NCI-H446 (cell line): ENCODE measurements at regions not wholly inside any gene's neighbourhood (a gene's known extent, or its start where the extent isn't known, plus 50 kb on each side); places are given as distances from the start of the nearest gene placed in this dataset.

Source experiments
- DNase-seq, 2 experiments: peaks; one replicate each; lab custom pipeline; 2025; lab: John Stamatoyannopoulos, UW

DNA sequence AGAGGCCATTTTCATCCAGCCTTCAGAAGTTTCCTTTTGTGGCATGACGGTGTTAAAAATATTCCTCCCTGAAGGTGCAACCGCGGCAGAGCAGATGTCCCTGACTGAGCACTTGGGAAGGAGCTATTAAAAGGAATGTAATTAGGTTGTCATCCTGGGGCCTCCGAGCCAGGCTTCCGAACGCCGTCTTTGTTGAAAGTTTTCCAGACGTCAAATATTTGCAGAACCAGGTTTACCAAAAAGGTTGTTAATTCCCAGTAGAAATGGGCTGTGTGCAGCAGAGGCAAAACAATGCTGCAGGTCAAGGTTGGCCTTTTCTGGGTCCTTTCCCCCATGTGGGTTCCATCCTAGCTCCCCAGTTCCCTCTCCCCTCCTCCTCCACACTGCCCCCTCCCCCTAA lies 88.8 kb upstream of the CALM2 start:
- DNase-seq = no peak

DNA sequence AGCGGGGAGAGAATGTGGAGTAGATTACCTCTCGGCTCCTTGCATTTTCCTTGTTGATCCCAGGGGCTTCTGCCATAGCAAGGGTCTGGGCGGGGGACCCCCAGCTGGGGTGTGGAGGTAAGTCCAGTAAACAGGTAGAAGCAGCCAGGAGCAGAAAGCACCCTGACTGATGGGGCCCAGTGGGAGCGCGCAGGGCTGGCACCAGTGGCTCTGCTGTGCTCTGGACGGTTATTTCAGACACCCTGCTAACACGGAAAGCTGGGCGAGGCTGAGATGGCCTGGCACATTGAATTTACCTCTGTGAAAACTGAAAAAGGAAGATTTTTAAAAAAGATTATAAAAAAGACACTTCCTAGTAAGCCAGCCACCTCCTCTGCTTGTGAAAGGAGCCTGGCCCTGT lies 88.4 kb upstream of the CALM2 start:
- DNase-seq = no peak

DNA sequence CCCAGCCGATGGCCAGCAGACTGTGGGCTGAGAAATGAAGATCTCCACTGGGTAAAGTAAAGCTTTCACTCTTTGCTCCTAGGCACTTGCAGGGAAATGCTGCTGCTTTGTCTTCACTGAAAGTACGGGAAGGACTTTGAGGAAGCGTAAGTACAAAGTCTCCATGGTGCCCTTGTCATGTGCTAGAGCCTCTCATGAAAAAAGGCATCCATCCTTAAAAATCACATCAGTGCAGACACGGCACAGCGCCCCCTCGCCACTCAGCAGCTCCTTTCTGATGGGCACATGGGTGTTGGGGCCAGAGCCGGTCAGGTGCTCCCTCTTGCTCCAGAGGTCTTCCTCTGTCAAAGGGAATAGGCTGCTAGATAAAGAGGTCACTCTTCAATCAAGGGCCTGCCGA lies 87.8 kb upstream of the CALM2 start:
- no peak for DNase-seq

DNA sequence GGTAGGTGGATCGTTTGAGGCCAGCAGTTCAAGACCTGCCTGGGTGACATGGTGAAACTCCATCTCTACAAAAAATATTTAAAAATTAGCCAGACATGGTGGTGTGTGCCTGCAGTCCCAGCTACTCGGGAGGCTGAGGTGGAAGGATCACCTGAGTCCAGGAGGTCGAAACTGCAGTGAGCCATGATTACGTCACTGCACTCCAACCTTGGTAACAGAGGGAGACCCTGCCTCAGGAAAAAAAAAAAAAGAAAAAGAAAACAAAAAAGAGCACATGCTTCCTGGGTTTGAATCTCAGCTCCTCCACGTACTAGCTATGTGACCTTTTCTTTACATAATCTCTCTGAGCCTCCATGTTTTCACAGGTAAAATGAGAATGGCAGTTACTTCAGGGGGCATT lies 86.3 kb upstream of the CALM2 start:
- no peak for DNase-seq

DNA sequence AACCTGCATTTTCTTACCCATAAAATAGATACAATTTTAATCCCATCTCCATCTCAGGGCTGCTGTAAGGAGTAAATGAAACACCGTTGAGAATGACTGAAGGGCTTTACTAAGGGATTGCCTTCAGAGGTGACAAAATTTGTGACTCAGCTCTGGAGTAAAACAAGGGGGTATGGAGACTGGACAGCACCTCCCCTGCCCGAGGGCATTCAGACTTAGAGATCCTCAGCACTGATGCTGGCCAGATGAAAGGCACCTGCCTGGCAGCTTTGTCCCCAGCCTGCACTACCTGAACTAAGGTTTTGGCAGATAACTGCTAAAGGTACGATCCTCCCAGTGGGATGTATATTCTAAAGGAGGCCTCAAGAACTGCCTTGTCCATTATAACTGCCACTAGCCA lies 84.7 kb upstream of the CALM2 start:
- DNase-seq = no peak

DNA sequence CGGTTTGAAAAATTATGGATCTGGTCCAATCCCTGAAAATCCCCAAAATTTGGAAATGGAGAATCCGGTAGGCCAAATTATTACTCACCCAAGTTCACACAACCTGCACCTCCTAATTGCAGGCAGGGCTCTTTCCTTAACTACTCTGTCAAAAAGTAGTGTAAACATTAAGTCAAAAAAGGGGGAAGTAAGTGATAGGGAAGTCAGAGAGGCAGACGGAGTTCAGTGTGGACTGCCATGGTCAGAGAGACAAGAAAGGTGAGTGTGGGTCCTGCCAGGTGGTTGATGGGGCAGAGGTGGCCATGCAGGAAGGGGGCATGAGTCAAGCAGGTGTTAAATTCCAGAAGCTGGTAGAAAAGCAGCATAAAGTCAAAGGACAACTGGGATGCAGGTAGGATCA lies 83.5 kb upstream of the CALM2 start:
- DNase-seq = no peak

DNA sequence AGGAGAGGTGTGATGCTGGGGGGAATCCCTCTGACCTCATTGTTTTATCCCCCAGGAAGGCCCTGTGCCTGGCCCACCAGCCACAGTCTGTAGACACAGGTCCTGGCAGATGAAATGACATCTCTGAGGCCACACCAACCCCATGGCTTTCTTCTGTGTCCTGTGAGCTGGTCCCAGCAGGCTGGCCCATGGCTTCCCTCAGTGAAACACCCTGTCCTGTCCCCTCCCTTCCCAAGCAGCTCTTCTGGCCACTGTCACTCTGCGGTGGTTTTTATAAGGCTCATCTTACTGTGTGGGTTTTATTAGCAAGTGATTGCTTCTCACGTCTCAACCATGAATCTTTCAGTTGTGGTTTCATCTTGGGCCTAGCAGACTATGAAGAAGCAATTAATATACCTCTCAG lies 81.6 kb upstream of the CALM2 start:
- DNase-seq = no peak

DNA sequence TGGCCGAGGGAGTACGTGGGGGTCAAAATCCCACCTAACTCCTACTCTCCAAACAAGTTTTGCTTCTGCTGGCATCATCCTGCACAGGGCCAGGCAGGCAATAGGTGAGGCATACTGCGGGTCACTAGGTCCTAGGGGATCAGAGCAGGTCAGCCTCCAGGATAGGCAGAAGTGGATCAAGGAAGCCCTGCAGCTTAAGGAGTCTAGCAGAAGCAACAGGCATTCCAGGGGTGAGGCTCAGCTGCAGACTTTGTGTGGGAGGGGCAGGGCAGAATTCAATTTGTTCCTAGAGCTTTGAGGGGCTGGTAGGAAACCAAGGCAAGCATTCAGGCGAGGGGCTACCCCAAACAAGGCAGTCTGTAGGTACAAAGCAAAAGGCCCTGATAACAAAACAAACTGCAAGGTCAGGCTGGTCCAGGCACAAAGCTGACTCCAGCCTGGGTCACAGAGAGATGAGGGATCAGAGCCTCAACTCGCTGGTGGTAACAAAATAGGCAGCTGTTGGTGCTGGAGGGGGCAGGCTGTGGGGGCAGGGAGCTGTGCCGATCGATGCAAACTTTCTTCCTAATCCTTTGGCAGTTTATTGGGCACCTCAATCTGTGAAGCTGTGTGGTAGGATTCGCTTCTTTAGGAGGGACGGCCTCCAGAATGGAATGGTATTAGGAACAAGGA lies 80.2 kb upstream of the CALM2 start:
- no peak for DNase-seq

DNA sequence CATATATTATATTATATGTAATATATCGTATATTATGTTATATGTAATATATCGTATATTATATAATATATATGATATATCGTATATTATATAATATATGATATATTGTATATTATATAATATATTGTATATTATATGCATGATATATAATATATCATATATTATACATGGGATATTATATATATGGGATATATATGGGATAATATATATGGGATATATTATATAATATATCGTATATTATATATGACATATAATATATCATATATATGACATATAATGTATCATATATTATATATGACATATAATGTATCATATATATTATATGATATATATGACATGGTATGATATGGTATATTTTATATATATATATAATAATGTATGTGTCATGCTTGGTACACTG lies 79.5 kb upstream of the CALM2 start:
- no peak for DNase-seq

DNA sequence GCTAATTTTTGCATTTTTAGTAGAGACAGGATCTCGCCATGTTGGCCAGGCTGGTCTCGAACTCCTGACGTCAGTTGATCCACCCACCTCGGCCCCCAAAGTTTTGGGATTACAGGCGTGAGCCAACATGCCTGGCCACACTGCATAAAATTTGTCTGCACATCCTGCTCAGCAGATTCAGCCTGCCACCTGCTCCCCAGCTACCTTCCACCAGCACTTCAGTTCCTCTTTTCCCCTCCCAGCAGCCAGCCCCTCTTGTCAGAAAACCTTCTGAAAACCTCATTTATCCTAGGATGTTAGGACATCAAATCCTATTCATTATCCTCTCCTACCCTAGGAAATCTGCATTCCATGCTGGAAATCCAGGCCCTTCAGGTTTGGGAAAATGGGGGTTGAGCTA lies 78.2 kb upstream of the CALM2 start:
- DNase-seq = no peak

DNA sequence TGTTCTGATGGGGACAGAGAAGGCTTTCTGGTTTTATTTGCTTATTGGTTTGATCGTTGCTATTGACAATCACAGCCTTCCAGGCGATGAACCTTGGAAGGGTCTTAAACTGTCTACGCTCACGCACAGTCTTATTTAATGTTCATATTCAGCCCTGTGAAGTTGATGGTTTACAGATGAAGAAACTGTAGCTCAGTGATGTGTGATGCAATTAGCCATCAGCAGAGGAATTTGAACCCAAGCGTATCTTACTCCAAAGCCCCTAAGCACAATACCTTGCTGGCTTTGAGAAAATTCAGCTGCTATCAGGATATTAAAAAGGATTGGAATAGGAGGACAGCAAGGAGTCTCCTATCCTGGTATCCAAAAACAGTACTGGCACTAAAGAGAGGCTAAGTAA lies 77.1 kb upstream of the CALM2 start:
- DNase-seq = no peak

DNA sequence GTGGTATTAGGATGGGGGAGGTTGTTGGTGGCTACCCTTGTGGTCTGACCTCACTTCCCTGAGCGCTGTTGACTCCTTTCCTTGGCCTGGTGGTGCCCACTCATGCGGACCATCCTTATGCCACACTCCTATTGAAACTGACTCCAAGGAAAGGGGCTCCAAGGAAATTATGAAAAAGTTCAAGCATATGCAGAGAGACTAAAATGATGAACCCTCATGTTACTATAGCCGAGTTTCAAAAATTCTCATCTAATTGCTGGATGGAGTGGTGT lies 75.0 kb upstream of the CALM2 start:
- DNase-seq = no peak

DNA sequence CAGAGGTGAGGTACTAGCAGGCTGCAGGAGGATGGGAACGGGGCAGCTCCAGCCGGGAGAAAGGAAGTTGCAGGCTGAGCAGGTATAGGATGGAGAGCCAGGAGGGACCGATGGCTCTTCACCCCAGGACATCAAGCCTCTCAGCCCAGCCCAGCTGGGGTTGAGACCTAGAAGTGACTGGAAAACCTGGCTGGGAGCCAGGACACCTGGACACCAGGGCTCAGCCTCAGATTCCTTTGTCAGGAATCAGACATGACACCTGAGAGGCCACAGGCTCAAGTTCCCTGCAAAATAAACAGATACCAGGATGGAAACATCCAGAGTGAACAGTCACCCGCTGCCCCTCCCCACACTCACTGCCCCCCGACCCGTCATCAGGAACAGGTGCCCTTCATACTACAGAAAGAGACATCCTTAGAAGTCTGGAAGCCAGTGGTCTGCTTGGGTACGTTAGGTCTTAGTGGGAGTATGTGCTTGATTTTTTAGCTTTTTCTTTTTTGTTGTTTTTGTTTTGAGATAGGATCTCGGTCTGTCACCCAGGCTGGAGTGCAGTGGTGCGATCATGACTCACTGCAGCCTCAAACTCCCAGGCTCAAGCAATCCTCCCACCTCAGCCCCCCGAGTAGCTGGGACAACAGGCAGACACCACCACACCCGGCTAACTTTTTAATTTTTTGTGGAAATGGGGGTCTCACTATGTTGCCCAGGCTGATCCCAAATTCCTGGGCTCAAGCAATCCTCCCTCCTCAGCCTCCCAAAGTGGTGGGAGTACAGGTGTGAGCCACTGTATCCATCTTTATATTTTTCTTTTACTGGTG lies 74.5 kb upstream of the CALM2 start:
- no peak for DNase-seq

DNA sequence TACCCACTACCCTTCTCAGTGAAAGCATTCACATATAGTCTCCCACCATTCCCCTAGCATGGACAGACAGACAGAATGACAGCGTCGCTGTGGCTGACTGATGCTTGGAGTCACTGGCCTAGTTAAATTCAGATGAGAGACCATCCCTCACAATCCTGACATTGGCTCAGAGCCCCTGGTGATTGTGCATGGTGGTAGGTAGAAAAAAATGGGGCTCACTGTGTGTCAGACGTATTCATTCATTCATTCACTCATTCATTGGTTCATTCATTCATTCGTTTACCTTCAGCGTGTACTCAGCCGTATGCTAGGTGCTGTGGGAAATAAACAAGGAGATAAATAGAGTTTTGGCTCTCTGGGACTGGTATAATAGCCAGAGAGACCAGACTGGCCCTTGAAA lies 73.6 kb upstream of the CALM2 start:
- no peak for DNase-seq

DNA sequence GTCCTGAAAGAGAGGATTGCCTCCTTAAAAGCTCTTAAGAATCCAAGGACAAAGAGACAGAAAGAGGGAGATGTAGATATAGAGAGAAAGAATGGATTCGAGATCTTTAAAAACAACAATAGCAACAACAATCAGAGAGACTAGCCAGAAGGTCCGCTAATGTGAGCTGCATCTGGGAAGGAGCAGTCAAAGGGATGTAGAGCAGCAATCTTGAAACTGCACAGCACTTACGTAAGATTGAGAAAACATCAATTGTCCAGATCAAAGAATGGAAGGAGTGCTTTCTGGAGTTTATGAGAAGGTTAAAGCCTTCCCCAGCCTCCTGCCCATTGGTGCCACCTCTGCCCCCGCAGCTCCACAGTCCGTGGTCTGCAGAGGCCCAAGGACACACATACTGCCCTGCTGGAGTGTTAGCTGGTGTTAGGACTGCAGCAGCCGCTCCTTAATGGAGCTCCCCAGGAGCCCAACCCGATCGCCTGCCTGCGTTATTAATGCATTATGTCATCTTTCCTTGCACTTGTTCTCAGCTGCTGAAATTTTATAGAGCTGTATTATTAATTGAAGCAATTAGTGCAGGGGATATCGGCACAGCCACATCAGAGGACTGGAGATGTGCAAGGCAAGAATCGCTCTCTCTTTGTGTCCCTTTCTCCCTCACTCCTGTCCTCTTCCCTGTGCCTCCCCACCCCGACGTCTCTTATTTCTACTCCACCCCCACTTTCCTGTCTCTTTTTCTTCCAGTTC lies 73.0 kb upstream of the CALM2 start:
- no peak for DNase-seq

DNA sequence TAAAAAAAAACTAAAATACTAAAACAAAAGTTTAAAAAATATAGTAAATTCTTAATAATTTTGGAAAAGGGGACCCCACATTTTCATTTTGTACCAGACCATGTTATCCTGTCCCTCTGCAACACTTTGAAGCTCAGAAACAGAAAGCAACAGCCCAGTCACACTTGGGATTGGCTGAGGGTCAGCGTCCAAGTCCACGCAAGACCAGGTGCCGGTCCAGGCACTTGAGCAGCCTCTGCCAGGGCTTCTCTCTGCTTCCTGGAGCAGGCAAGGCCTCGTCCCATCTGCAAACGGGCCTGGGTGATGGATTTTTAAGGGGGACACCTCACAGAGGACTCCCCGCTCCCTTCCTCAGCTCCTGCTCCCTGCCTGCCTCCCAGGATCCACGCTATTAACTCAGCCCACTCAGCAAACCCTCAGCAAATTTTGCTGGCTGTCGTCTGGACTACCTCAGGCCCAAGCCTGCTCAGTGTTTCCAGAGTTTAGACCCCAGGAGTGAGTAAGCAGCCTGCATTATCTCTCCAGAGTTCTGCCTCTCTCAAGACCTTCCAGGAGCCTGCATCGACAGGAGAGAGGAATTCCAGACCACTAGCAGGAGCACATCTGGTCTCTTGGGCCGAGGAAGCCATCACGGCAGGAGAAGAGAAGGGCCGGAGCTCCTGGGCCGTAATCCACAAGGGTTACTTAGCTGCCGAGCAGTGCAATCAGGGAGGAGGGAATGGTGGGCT lies 67.4 kb upstream of the CALM2 start:
- no peak for DNase-seq

DNA sequence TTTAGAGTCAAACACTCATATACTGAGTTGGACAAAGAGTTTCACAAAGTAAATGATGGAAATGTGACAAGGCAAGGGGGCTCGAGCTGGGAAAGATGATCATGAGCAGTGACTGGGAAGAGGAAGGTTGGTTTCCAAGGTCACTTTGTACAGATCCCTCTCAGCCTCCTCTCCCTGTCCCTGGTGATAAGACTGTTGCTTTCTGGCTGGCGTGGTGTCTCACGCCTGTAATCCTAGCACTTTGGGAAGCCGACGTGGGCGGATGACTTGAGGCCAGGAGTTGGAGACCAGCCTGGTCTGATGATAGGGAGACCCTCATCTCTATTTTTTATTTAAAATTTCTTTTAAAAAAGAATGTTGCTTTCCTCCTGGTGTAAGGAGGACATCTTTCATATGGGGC lies 65.4 kb upstream of the CALM2 start:
- no peak for DNase-seq

DNA sequence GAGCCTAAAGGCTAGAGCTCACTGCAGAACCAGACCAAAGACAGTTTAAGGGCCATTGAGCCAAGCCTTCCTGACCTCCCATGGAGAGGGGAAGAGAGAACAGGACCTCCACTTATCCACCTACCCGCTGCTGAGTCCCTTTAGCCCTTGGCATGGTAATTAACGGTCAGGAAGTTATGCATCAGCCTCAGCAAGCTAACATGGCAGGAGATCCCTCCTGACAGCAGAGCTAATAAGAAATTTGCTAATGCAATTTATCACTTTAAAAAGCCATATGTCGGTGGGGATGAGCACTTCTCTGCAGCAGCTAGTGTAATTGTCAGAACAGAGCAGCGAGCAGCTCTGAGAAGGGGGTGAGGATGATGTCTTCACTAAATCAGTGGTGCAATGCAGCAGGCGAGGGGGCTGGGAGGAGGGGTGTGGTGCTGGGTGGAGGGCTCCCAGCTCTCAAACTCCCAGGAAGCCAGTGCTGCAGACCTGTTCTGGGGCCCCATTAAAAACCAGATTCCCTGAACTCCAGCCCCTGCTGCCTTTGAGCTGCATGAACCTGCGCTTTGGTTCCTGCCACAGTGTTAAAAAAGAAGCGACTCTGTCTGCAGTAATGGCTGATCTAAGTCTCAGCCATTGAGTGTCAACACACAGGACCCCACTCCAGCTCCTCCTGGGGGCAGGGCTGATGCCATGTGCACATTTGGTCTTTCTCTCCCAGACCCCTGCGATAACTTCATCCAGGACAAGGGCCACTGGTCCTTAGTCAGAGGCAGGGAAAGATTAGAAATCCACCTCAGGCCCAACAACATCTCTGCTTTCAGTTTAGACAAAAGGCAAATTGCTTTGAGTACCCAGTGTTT lies 63.0 kb upstream of the CALM2 start:
- DNase-seq = peak; percentile 24 to 74

DNA sequence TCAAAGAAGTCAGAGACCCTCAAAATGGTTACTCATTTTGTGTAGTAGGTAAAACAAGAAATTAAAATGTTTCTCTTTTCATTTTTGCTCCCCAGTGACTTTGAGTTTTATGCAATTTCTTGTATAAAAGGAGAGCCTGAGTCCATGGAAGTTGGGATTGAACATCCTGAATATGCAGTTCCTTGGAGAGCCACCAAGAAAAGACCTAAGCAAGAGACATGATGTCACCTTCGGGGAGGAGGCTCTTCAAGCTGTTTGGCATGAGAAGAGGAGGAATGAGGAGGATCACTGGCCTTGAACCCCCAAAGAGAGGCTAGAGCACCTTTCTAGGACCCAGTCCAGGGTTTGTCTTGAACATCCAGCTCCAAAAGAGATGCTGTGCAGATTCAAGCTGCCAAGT lies 62.3 kb upstream of the CALM2 start:
- DNase-seq = peak in 1 of 2 experiments; percentile 28

DNA sequence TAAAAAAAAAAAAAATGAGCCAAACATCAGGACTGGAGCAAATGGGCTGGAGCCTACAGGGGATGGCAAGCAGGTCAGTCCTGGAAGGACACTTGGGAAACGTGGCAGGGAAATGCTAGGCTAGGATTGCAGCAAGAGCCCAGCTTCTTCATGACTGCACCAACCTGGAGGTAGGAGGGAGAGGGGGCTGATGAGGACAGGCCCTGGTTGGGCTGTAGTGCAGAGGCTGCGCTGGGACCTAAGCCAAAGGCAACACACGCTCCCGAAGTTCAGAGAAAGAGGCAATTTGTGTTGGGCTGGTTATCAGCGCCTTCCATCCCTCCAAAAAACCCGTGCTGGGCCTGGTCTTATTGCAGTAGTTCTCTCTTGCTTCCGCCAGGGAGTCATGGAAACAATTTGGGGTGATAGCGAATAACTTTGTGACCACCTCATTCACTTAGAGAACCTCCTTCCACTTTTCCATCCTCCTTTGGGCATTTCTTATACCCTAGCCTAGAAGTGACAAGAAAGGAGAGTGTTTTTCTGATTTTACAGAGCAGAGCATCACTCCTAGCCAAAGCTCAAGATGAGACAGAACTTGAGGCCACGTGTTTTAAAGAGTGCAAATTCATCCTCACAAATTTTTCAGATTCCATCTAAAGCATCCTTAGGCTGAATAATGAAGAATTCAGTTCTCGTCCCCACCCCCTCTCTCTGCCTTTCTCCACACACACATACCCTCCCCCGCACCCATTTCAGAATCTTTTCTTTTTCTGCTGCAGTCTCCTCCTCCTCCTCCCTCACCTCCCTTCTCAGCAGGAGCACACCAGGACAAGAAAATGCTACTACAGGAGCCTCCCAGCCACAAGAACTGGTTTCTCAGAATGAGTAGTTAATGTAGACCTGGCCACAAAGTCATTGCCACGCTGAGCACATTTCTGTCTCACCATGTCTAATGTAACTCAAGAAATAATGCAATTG lies 61.3 kb upstream of the CALM2 start:
- peak; percentile 12 to 74 for DNase-seq
